Hypothalamus (tissue), 51 donors: ENCODE measurements at regions not wholly inside any gene's neighbourhood (a gene's known extent, or its start where the extent isn't known, plus 50 kb on each side); places are given as distances from the start of the nearest gene placed in this dataset.

Source experiments
- DNase-seq, 51 donors: peaks; one replicate each; lab custom pipeline; 2025; lab: John Stamatoyannopoulos, UW

DNA sequence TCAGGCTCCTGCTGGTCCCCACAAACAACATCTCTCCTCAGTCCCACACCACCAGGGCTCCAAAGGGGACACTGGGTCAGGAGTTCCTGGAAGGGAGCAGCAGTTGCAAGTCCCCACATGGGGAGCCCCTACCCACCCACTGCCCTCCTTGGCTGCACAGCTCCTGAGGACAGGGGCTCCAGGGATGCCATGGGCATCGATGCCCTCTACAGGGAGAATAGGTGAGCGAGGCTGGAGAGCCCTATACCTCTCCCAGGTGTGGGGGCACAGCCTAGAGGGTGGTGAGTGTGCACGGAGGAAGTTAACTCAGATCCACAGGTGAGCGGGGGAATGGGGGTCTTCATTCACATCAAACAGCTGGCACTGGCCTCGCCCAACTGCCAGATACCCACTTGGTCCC is 141.2 kb upstream of the LINGO1 start:
- no peak for DNase-seq

GRCh38 chr15:77772641-77773402 is 140.1 kb upstream of the LINGO1 start:
- no peak for DNase-seq

- DNase-seq = no peak
Observed at GRCh38 chr15:77771616-77772015, 138.9 kb upstream of the LINGO1 start.

DNA sequence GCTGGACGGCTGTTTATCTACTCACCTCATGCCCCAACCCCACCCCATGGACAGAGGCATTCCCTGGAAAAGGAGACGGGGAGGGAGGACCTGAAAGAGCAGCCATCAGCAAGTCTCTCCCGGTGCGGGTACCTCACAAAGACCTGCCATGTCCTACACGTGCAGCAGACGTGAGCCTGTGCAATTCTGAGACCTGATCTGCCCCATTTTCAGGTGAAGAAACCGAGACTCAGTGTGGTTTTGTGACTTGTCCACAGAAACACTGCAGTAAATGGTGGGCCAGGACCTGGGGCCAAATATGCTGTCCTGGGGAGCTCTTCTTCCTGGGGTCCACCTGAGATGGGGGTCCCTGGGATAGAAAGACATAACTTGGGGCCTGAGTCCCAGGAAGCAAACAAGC is 137.0 kb upstream of the LINGO1 start:
- no peak for DNase-seq

- no peak for DNase-seq
Observed at GRCh38 chr15:77768521-77769078, 135.9 kb upstream of the LINGO1 start.

GRCh38 chr15:77768107-77768506 is 135.4 kb upstream of the LINGO1 start:
- DNase-seq = no peak

DNA sequence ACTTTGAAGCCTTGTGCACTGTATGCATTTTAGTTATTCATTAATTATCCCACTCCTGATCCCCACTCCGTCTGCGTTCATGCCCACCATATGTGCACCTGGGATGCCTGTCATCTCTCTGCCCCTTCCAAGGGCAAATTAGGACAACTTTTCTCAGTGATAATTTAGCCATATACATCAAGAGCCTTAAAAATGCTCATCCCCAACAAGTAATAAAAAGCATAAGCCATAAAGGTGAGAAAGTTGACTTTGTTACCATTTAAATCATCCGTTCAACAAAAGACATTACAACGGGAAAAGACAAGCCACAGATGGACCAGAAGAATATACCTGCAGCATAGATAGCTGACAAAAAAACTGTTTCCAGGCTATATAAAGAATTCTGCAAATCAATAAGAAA is 131.4 kb upstream of the LINGO1 start:
- no peak for DNase-seq

GRCh38 chr15:77762747-77763355 is 130.1 kb upstream of the LINGO1 start:
- no peak for DNase-seq

GRCh38 chr15:77759896-77760592 is 127.3 kb upstream of the LINGO1 start:
- DNase-seq = peak in 3 of 51 donors; percentile 24 to 57 (median 29)

- DNase-seq = no peak
Observed at GRCh38 chr15:77753939-77754338, 121.2 kb upstream of the LINGO1 start.

- DNase-seq = peak in 13 of 51 donors; percentile 4 to 42 (median 24)
Observed at GRCh38 chr15:77753281-77753873, 120.7 kb upstream of the LINGO1 start.

GRCh38 chr15:77749998-77750540 is 117.4 kb upstream of the LINGO1 start:
- peak in 1 of 51 donors; percentile 50 for DNase-seq

DNA sequence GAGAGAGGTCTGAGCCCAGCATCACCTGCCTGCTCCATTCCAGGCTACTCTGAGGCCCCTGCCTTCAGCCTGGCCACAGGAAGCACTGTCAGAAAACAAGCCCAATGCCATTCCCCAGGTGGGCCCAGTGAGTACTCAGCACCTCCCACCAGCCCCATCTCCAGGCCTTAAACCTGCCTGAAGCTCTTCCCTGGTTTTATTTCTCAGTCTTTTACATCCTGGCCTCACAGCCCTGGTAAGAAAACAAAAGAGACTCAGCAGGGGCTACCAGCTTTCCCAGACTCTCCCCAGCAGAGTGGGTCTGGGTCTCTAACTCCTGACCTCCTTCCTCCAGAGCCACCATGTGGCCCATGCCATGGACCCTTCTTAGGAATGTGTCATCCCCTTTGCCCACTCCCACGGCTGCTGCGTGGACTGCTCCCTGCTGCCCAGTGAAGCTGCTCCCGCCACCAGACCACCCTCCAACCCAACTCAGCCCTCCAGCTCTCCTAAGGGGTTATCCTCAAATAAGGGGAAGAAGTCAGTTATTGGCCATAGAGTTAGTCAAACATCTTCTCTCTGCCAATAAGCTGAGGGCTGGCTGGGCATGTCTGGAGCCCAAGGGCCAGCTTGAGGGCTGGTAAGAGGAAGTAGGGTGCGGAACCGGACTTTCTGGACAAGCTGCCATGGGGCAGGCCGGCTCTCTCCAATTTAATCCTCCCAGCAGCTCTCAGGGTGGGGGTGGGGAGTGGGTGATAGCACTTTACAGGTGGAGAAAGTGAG is 116.7 kb upstream of the LINGO1 start:
- DNase-seq = no peak

DNA sequence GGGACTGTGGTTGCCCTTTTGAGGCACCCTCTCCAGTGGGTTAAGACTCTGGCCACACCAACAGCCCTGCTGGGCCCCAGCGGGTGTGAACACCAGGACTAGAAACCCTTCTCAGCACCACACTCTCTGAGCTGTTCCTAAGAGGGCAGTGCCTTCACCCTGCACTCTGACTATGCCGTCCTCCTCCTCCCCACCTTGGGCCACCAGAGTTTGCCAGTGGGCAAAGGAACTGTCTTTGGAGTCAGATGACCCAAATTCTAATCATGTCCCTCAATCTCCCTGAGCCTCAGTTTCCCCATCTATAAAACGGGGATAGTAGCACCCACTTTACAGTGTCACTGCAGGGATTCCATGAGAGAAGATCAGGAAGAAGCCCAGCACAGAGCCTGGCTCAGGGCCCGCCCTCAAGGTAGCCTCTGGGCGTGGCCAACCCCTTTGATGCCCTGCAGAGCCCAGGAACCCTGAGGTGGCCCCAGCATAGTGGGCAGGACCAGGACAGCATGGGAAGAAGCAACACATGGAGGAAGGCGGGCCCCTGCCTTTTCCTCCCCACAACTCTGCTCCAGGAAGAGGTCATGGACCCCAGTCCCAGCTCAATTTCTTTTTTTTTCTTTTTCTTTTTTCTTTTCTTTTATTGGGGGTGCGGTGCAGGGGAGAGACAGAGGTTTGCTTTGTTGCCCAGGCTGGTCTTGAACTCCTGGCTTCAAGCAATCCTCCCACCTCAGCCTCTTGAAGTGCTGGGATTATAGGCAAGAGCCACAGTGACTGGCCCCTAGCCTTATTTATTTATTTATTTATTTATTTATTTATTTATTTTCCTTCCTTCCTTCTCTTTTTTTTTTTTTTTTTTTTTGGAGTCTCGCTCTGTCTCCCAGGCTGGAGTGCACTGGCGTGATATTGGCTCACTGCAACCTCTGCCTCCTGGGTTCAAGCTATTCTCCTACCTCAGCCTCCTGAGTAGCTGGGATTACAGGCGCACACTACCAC is 115.7 kb upstream of the LINGO1 start:
- DNase-seq = no peak

DNA sequence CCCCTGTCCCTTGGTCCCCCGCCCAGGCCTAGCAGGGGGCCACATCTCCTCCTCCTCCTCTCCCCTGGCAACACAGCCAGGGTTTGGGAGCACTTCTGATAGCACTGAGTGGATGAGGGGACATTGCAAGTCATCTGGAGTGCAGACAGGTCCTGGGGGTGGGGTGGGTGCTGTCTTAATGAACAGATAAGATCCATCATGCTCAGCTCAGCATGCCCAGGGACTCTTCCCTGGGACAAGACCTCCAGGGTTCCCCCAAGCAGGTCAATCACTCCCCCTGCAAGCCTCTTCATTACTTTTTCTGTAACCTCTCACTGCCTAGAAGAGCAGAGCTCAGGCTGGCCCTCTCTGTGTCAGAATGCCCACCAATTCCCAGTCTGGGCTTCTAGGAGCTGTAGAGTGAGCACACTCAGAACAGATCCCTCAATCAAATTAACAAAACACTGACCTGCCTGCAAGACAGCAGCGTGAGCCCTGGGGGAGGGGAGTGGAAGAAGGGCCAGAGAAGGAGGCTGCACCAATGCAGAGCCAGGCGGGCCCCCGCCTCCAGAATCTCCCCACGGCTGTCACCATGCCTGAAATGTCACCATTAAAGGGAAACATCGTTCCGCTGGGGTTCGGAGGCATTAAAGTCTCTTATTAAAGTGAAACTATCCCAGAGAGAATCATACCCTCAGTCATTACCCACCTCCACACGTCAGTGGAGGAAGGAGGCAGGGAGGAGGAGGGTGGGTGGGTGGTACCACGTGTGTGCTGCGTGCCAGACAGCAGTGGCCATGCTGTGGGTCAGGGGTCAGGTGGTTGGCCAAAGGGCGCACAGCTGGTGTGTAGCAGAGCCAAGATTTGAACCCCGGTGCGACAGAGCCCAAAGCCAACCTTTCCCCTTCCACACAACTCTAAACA is 114.7 kb upstream of the LINGO1 start:
- no peak for DNase-seq

- no peak for DNase-seq
Observed at GRCh38 chr15:77746254-77747174, 113.8 kb upstream of the LINGO1 start.

- no peak for DNase-seq
Observed at GRCh38 chr15:77744398-77744797, 111.7 kb upstream of the LINGO1 start.
